SK-N-SH treated with all-trans-retinoic acid at 6 μM for 48 hours (cell line): ENCODE measurements at regions not wholly inside any gene's neighbourhood (a gene's known extent, or its start where the extent isn't known, plus 50 kb on each side); places are given as distances from the start of the nearest gene placed in this dataset.

Experiments used
- RARB ChIP-seq: fragments of 250-450 bp; sonication (Bioruptor Pico); IDR thresholded peaks from 2 replicates; pipeline ENCODE4 v1.8.0; 2021; ENCODE audit warnings: mild to moderate bottlenecking, moderate library complexity
- TSHZ2 ChIP-seq: fragments of 250-450 bp; sonication (Bioruptor Pico); IDR thresholded peaks from 2 replicates; pipeline ENCODE4 v1.5.0; 2020; ENCODE audit warnings: mild to moderate bottlenecking, moderate library complexity

- TF ChIP-seq RARB (CRISPR knock-in tag) (no peak), TSHZ2 (no peak)
Measured at GRCh38 chr9:85349046-85349445, 392.7 kb downstream of the AGTPBP1 start.
